ENCODE measurements at regions not wholly inside any gene's neighbourhood (a gene's known extent, or its start where the extent isn't known, plus 50 kb on each side); places are given as distances from the start of the nearest gene placed in this dataset.
"Not testable (repeated sequence)": the region's sequence is repeated elsewhere in the genome, so short reads cannot be mapped to it uniquely, and the experiment has no call there.

GRCh38 chr3:26323741-26324140 lies 298.8 kb upstream of the LRRC3B start:
- FAIRE-seq; in situ Hi-C loops (cut with MboI): not testable (repeated sequence)

GRCh38 chr3:26340001-26340400 lies 282.6 kb upstream of the LRRC3B start:
- no peaks in the 10 kb centered on the region for H3K79me2 ChIP-seq (ENCODE audit: control insufficient read depth, insufficient read depth, low read length)
- in situ Hi-C loops (cut with MboI) (no loop called here), intact Hi-C loops (cut with micrococcal nuclease) (no loop called here)
- FAIRE-seq, result no peak
- peaks cover 5% of the 10 kb centered on the region; the same call in 1 of the 2 replicates for H3K9me3 ChIP-seq (replicated peaks; ENCODE audit: control insufficient read depth, insufficient read depth, low read depth, low read length)
- H4K20me1 ChIP-seq (replicated peaks; ENCODE audit: control insufficient read depth, insufficient read depth, low read length), result no peaks in the 10 kb centered on the region
- ChIA-PET POLR2A (no interaction called here), CTCF (ENCODE audit: low intra/inter-chr PET ratio) (no interaction called here)
- H3K4me2 ChIP-seq (ENCODE audit: insufficient read depth, low read length), result no peak overlapping the region
- no peaks in the 10 kb centered on the region for H3K9me1 ChIP-seq (ENCODE audit: control insufficient read depth, insufficient read depth, low read length)
- no TSS peak for BruUV-seq (replicated peaks)
- no peak overlapping the region for H2AFZ ChIP-seq (ENCODE audit: low read depth, low read length)
- ATAC-seq, result no peak
- no peak overlapping the region for H3K9ac ChIP-seq (ENCODE audit: insufficient read depth in 1 of 2, low read depth in 2 of 2, low read length in 2 of 2)
- no peaks in the 10 kb centered on the region for H3K4me1 ChIP-seq (replicated peaks in 1 of 2; ENCODE audit: control insufficient read depth in 2 of 2, insufficient read depth in 2 of 2, low read length in 2 of 2)
- H3K27ac ChIP-seq (ENCODE audit: extremely low read depth, low read depth, low read length), result no peak overlapping the region
- no peaks in the 10 kb centered on the region for H3K36me3 ChIP-seq (ENCODE audit: control insufficient read depth, insufficient read depth, low read length)
- H3K27me3 ChIP-seq (ENCODE audit: control insufficient read depth in 2 of 2, insufficient read depth in 2 of 2, low read length in 2 of 2), result no peaks in the 10 kb centered on the region
- H3K4me3 ChIP-seq, result no peak overlapping the region
- 0% methylated on average over 3 of the region's 3 CpGs for WGBS (ENCODE audit: insufficient coverage, low coverage, missing lambda C conversion rate)
- DNase-seq (ENCODE audit: extremely low read depth in 1 of 4, low spot score in 3 of 4), result no peak
- no peak for TF ChIP-seq TCFL5 (CRISPR knock-in tag; conservative IDR thresholded peaks at IDR 0.05)
- TF ChIP-seq PRPF4 (IDR thresholded peaks at IDR 0.05; ENCODE audit: insufficient read depth, low read depth, low read length, poor library complexity, severe bottlenecking), result no peak
- no peak for TF ChIP-seq ZNF12 (CRISPR knock-in tag; IDR thresholded peaks at IDR 0.05)
- no peak for TF ChIP-seq ZNF778 (CRISPR knock-in tag; IDR thresholded peaks at IDR 0.05)
- no peak for TF ChIP-seq HNRNPL (IDR thresholded peaks at IDR 0.05; ENCODE audit: low read depth, low read length)
- TF ChIP-seq MBD2 (IDR thresholded peaks at IDR 0.05; ENCODE audit: borderline replicate concordance, low read depth), result no peak
- no peak for TF ChIP-seq ZBTB11 (CRISPR knock-in tag; IDR thresholded peaks at IDR 0.05)
- no peak for TF ChIP-seq USF2 (CRISPR knock-in tag; IDR thresholded peaks at IDR 0.05)
- TF ChIP-seq NFE2 (IDR thresholded peaks at IDR 0.05; ENCODE audit: low read depth), result no peak

More at GRCh38 chr3:26323741-26324140, 298.8 kb upstream of the LRRC3B start:
- H3K27me3 ChIP-seq (ENCODE audit: control insufficient read depth in 2 of 2, insufficient read depth in 2 of 2, low read length in 2 of 2); DNase-seq (ENCODE audit: extremely low read depth in 1 of 4, low spot score in 3 of 4); CTCF ChIA-PET (ENCODE audit: low intra/inter-chr PET ratio); H3K36me3 ChIP-seq (ENCODE audit: control insufficient read depth, insufficient read depth, low read length); POLR2A ChIA-PET; H2AFZ ChIP-seq (ENCODE audit: low read depth, low read length); H3K9ac ChIP-seq (ENCODE audit: insufficient read depth in 1 of 2, low read depth in 2 of 2, low read length in 2 of 2); H3K79me2 ChIP-seq (ENCODE audit: control insufficient read depth, insufficient read depth, low read length); H3K9me3 ChIP-seq (replicated peaks; ENCODE audit: control insufficient read depth, insufficient read depth, low read depth, low read length); H3K4me1 ChIP-seq (replicated peaks in 1 of 2; ENCODE audit: control insufficient read depth in 2 of 2, insufficient read depth in 2 of 2, low read length in 2 of 2); H3K27ac ChIP-seq (ENCODE audit: extremely low read depth, low read depth, low read length); H3K4me3 ChIP-seq; BruUV-seq (replicated peaks); ATAC-seq; H4K20me1 ChIP-seq (replicated peaks; ENCODE audit: control insufficient read depth, insufficient read depth, low read length); intact Hi-C loops (cut with micrococcal nuclease); H3K9me1 ChIP-seq (ENCODE audit: control insufficient read depth, insufficient read depth, low read length); H3K4me2 ChIP-seq (ENCODE audit: insufficient read depth, low read length): not testable (repeated sequence)
- 0% methylated on average over 6 of the region's 6 CpGs for WGBS (ENCODE audit: insufficient coverage, low coverage, missing lambda C conversion rate)

All from K562 (cell line).